Sigmoid colon (tissue), 6 donors: ENCODE measurements at regions not wholly inside any gene's neighbourhood (a gene's known extent, or its start where the extent isn't known, plus 50 kb on each side); places are given as distances from the start of the nearest gene placed in this dataset.

Experiments
- DNase-seq: peaks from one replicate; pipeline ENCODE4 v3.0.0-alpha.2; 2019
- H3K27ac ChIP-seq, 4 donors: fragments of 200-600 bp; sonication (generic); one replicate each; pipeline ENCODE4 v1.5.1; 2016 to 2019; ENCODE audit warnings: mild to moderate bottlenecking in 1 of 4
- H3K27me3 ChIP-seq, 3 donors: fragments of 200-600 bp; sonication (generic); one replicate each; pipeline ENCODE4 v1.5.1; 2019; ENCODE audit warnings: mild to moderate bottlenecking in 1 of 3
- H3K36me3 ChIP-seq, 4 donors: fragments of 200-600 bp; sonication (generic); one replicate each; pipeline ENCODE4 v1.5.1; 2016 to 2019
- H3K4me1 ChIP-seq, 4 donors: fragments of 200-600 bp; sonication (generic); one replicate each; pipeline ENCODE4 v1.5.1; 2017 to 2019
- H3K4me3 ChIP-seq, 4 donors: fragments of 200-600 bp; sonication (generic); one replicate each; pipeline ENCODE4 v1.5.1; 2017 to 2019; ENCODE audit warnings: mild to moderate bottlenecking in 2 of 4, moderate library complexity in 1 of 4
- H3K9me3 ChIP-seq, 4 donors: fragments of 200-600 bp in 3 of 4; sonication (generic) in 3 of 4; one replicate each; pipeline versions ENCODE4 v1.5.1 to v1.6.1; 2013 to 2019
- CTCF ChIP-seq, 4 experiments: fragments of 450-650 bp in 3 of 4; fragments of 200-600 bp in 1 of 4; IDR thresholded peaks; one replicate each; pipeline ENCODE4 v1.5.1; 2016 to 2019; ENCODE audit warnings: antibody characterized with exemption in 4 of 4, mild to moderate bottlenecking in 3 of 4, moderate library complexity in 2 of 4
- EP300 ChIP-seq, 4 donors: sonication (generic); formaldehyde crosslinking; IDR thresholded peaks; one replicate each; pipeline ENCODE4 v1.6.1; 2017; ENCODE audit warnings: antibody characterized with exemption in 4 of 4
- POLR2A ChIP-seq, 2 donors: fragments of 450-650 bp; IDR thresholded peaks; one replicate each; pipeline ENCODE4 v1.6.1; 2016; ENCODE audit warnings: antibody characterized with exemption in 2 of 2, mild to moderate bottlenecking in 2 of 2, moderate library complexity in 2 of 2
- POLR2AphosphoS5 ChIP-seq, 4 donors: sonication (generic); formaldehyde crosslinking; IDR thresholded peaks; one replicate each; pipeline ENCODE4 v1.6.1; 2017; ENCODE audit warnings: antibody characterized with exemption in 4 of 4
- WGBS, 2 donors: extraction: QIAGEN DNeasy Blood & Tissue Kit; methylation state at CpG; one replicate each; pipeline ENCODE4 v1.1.7; 2013; 5-methylcytosine and 5-hydroxymethylcytosine counted together
- intact Hi-C: fragments of 100-400 bp; cut with DNase I; formaldehyde crosslinking; loops from one replicate; pipeline ENCODE4 v1.15.1; 2023
- donor health status: healthy with polysubstance abuse.
- donor health status: healthy.

GRCh38 chr9:119601632-119602031 lies 232.4 kb upstream of the BRINP1 start:
- no peak for TF ChIP-seq POLR2AphosphoS5 (IDR thresholded peaks at IDR 0.05)
- TF ChIP-seq POLR2A (IDR thresholded peaks at IDR 0.05) = no peak
- TF ChIP-seq EP300 (IDR thresholded peaks at IDR 0.05) = no peak
- no peak for TF ChIP-seq CTCF (IDR thresholded peaks at IDR 0.05)
- H3K4me3 ChIP-seq = no peak overlapping the region
- intact Hi-C loops = no loop called here
- H3K4me1 ChIP-seq = no peaks in the 10 kb centered on the region
- H3K27ac ChIP-seq = no peak overlapping the region
- no peak for DNase-seq
- H3K9me3 ChIP-seq = no peaks in the 10 kb centered on the region
- no peaks in the 10 kb centered on the region for H3K27me3 ChIP-seq
- H3K36me3 ChIP-seq = no peaks in the 10 kb centered on the region

GRCh38 chr9:119597499-119597898 lies 228.3 kb upstream of the BRINP1 start:
- Histone ChIP-seq H3K27ac (no peak overlapping the region), H3K27me3 (no peaks in the 10 kb centered on the region), H3K9me3 (no peaks in the 10 kb centered on the region), H3K36me3 (no peaks in the 10 kb centered on the region), H3K4me3 (no peak overlapping the region), H3K4me1 (no peaks in the 10 kb centered on the region)
- DNase-seq = no peak
- intact Hi-C loops = no loop called here
- TF ChIP-seq EP300 (IDR thresholded peaks at IDR 0.05) = no peak
- no peak for TF ChIP-seq POLR2A (IDR thresholded peaks at IDR 0.05)
- no peak for TF ChIP-seq CTCF (IDR thresholded peaks at IDR 0.05)
- no peak for TF ChIP-seq POLR2AphosphoS5 (IDR thresholded peaks at IDR 0.05)
- 48 to 75% methylated on average over 3 of the region's 3 CpGs for WGBS, 2 donors

- intact Hi-C loops = no loop called here
- no peaks in the 10 kb centered on the region for H3K9me3 ChIP-seq
- no peaks in the 10 kb centered on the region for H3K4me1 ChIP-seq
- no peak overlapping the region for H3K27ac ChIP-seq
- TF ChIP-seq CTCF (IDR thresholded peaks at IDR 0.05) (no peak), POLR2AphosphoS5 (IDR thresholded peaks at IDR 0.05) (no peak), EP300 (IDR thresholded peaks at IDR 0.05) (no peak), POLR2A (IDR thresholded peaks at IDR 0.05) (no peak)
- no peaks in the 10 kb centered on the region for H3K27me3 ChIP-seq
- 83% methylated on average over 4 of the region's 4 CpGs for WGBS, 2 donors
- H3K36me3 ChIP-seq = no peaks in the 10 kb centered on the region
- no peak for DNase-seq
- no peak overlapping the region for H3K4me3 ChIP-seq
Measured at GRCh38 chr9:119596703-119597102, 227.5 kb upstream of the BRINP1 start.

- no peak for TF ChIP-seq POLR2A (IDR thresholded peaks at IDR 0.05)
- TF ChIP-seq POLR2AphosphoS5 (IDR thresholded peaks at IDR 0.05) = no peak
- no peak for TF ChIP-seq CTCF (IDR thresholded peaks at IDR 0.05)
- no peak for TF ChIP-seq EP300 (IDR thresholded peaks at IDR 0.05)
- no peak overlapping the region for H3K4me3 ChIP-seq
- H3K4me1 ChIP-seq = no peaks in the 10 kb centered on the region
- intact Hi-C loops = no loop called here
- WGBS, 2 donors = 57 to 64% methylated on average over 12 of the region's 12 CpGs
- H3K9me3 ChIP-seq = no peaks in the 10 kb centered on the region
- no peak overlapping the region for H3K27ac ChIP-seq
- H3K27me3 ChIP-seq = no peaks in the 10 kb centered on the region
- no peaks in the 10 kb centered on the region for H3K36me3 ChIP-seq
- DNase-seq = no peak
Measured at GRCh38 chr9:119588874-119589744, 219.9 kb upstream of the BRINP1 start.

GRCh38 chr9:119577881-119578280 lies 208.6 kb upstream of the BRINP1 start:
- H3K36me3 ChIP-seq = no peaks in the 10 kb centered on the region
- 80% methylated on average over 1 of the region's 1 CpG for WGBS, 2 donors
- intact Hi-C loops = no loop called here

More at GRCh38 chr9:119577881-119578280, 208.6 kb upstream of the BRINP1 start:
- Histone ChIP-seq H3K9me3 (no peaks in the 10 kb centered on the region), H3K27me3 (no peaks in the 10 kb centered on the region), H3K4me3 (no peak overlapping the region), H3K4me1 (no peaks in the 10 kb centered on the region), H3K27ac (no peak overlapping the region)
- TF ChIP-seq EP300 (IDR thresholded peaks at IDR 0.05) (no peak), CTCF (IDR thresholded peaks at IDR 0.05) (no peak), POLR2A (IDR thresholded peaks at IDR 0.05) (no peak), POLR2AphosphoS5 (IDR thresholded peaks at IDR 0.05) (no peak)
- no peak for DNase-seq
